ENCODE measurements at regions not wholly inside any gene's neighbourhood (a gene's known extent, or its start where the extent isn't known, plus 50 kb on each side); places are given as distances from the start of the nearest gene placed in this dataset.

- TF ChIP-seq EZH2 (IDR thresholded peaks at IDR 0.05; ENCODE audit: low read length, unreplicated experiment) = no peak
- TF ChIP-seq, protein P1, sequence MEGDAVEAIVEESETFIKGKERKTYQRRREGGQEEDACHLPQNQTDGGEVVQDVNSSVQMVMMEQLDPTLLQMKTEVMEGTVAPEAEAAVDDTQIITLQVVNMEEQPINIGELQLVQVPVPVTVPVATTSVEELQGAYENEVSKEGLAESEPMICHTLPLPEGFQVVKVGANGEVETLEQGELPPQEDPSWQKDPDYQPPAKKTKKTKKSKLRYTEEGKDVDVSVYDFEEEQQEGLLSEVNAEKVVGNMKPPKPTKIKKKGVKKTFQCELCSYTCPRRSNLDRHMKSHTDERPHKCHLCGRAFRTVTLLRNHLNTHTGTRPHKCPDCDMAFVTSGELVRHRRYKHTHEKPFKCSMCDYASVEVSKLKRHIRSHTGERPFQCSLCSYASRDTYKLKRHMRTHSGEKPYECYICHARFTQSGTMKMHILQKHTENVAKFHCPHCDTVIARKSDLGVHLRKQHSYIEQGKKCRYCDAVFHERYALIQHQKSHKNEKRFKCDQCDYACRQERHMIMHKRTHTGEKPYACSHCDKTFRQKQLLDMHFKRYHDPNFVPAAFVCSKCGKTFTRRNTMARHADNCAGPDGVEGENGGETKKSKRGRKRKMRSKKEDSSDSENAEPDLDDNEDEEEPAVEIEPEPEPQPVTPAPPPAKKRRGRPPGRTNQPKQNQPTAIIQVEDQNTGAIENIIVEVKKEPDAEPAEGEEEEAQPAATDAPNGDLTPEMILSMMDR (conservative IDR thresholded peaks at IDR 0.05; ENCODE audit: low read depth, low read length) = no peak
- TF ChIP-seq EZH2phosphoT487 (IDR thresholded peaks at IDR 0.05; ENCODE audit: borderline replicate concordance, low read length) = no peak
These were observed 377.9 kb upstream of the RGS6 start for GRCh38 chr14:71554323-71554722.
